DMS79 (cell line): ENCODE measurements at regions not wholly inside any gene's neighbourhood (a gene's known extent, or its start where the extent isn't known, plus 50 kb on each side); places are given as distances from the start of the nearest gene placed in this dataset.
"Not testable (repeated sequence)": the region's sequence is repeated elsewhere in the genome, so short reads cannot be mapped to it uniquely, and the experiment has no call there.

ENCODE experiments used
- DNase-seq: peaks from one replicate; lab custom pipeline; 2025; lab: John Stamatoyannopoulos, UW

DNA sequence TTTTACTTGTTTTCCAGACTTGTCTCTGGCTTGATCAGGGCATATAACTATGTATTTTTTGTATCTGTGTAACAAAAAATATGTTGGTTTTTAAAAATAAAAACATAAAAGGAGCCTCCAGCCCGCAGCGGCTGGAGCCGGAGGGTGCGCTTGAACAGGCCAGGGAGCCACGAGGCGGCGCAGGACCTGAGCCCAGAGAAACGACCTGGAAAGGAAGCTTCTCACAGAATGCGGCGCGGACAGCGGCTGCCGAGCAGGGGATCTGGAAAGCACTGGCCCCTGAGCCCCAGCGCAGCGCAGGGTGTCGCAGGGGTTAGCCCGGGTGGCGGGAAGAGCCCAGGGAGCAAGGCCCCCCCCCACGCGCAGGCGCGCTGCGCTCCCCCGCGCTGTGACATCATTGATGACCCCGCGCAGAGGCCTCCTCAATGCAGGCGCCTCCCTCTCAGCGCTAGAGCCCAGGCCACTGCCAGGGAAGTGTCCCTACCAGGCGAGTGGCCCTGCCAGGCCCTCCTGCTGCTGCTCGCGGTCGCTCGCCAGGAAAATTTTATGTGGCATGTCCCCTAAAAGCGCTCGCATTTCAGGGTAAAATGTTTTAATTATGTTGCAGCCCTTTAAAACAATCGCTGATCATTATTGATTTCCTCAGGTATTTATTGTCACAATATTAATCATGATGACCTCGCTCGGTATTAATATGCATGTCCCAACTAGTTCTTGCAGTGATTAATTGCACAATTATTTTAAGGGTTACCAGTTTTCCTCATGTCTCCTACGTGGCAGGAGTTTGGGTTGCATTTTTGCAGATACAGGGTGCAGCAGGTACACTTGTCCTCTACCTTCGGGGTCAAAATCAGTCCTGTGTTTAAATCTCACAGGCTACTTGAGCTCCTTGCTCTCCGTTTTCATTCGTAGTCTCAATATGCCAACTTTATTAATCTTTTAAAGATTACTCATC lies 134.2 kb downstream of the USP22 start:
- peak; percentile 48 for DNase-seq

DNA sequence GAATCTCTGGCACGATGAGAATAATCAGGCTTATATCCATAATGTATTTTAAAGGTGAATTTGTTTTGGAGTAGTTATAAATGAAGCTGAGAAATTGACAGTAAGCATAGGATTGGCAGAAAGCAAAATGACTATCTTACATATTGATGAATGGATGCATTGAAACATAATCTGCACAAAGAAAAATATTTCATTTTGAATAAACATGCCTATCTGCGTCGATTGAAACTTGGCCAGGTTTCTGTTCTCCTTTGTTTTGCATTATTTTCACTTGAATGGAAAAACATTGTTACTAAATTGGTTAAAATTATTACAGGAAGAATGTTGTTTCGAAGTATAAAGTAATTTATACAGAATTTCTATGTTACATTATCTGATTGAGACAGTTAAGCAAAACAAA lies 128.2 kb downstream of the USP22 start:
- no peak for DNase-seq

DNA sequence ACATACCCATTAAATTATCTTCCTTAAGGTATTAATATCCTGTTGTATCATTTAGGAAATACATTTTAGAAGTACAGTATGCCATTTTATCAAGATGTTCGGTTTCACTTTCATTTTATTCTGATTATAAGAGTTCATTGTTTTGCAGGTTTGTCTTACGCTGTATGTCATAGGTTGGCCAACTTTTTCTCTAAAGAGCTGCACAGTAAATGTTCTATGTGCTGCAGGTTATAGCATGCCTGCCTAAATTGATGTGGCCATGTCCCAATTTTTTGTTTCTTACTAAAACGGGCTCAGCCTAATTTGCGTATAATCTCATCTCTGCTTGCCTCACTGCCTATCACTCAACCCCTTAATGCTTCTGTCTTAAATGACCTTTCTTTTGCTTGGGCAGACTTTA lies 126.4 kb downstream of the USP22 start:
- no peak for DNase-seq

DNA sequence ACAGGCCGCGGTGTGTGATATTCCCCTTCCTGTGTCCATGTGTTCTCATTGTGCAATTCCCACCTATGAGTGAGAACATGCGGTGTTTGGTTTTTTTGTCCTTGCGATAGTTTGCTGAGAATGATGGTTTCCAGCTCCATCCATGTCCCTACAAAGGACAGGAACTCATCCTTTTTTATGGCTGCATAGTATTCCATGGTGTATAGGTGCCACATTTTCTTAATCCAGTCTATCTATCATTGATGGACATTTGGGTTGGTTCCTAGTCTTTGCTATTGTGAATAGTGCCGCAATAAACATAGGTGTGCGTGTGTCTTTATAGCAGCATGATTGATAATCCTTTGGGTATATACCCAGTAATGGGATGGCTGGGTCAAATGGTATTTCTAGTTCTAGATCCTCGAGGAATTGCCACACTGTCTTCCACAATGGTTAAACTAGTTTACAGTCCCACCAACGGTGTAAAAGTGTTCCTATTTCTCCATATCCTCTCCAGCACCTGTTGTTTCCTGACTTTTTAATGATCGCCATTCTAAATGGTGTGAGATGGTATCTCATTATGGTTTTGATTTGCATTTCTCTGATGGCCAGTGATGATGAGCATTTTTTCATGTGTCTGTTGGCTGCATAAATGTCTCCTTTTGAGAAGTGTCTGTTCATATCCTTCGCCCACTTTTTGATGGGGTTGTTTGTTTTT lies 125.1 kb downstream of the USP22 start:
- not testable (repeated sequence) for DNase-seq

DNA sequence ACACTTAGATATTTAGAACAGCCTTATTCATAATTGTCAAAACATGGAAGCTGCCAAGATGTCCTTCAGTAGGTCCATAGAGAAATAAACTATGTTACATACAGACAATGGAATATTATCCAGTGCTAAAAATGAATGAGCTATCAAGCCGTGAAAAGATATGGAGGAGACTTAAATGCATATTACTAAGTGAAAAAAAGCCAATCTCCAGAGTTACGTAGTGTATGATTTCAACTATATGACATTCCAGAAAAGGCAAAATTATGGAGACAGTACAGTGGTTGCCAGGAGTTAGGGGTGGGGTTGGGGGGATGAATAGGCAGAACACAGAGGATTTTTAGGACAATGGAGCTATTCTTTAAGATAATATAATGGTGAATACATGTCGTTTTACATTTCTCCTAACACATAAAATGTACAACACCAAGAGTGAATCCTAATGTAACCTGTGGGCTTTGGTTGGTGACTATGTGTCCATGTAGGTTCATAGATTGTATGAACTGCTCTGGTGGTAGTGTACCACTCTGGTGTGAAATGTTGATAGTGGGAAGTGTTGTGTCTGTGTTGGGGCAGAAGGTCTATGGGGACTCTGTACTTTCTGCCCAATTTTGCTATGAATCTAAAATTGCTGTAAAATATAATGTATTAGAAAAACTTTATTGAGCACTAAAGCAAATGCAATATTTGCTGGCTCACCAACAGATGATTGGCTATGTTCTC lies 122.6 kb downstream of the USP22 start:
- DNase-seq = no peak

DNA sequence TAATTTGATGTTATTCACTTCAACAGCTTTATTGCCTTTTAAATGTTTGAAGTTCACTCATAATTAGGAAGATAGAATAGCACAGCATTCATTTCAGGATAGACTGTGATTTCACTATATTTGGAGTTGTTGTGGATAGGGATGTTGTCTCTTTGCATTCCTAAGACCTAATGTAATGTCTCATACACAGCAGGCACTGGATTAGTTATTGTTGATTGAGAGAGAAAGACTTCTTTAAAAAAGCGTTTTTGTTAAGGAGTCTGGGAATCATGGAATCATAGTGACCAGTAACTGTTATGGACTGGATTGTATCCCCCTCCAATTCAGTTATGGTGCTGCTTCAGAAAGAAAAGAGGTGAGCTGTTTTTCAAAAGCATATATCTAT lies 122.0 kb downstream of the USP22 start:
- no peak for DNase-seq

DNA sequence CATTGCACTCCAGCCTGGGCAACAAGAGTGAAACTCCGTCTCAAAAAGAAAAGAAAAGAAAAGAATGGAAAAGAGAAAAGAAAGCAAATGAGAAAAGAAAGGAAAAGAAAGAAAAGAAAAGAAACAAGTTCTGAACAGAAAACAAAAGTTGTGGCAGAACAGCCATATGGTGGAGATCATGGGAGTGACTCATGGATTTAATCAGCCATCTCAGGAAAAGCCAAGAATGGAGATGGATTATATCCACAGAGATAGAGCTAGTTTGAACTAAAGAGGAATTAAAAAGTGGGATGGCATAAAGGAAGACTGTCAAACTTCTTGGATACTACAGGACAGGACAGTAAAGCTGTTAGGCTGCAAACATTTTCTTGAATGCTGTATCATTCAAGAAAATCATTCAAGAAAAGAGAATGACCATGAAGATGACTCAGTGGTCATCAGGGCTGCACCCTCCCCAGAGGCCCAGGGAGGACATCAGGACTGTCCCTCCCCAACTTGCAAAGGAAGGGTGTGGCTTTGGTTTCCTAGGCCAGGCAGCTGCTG lies 120.6 kb downstream of the USP22 start:
- DNase-seq = no peak

DNA sequence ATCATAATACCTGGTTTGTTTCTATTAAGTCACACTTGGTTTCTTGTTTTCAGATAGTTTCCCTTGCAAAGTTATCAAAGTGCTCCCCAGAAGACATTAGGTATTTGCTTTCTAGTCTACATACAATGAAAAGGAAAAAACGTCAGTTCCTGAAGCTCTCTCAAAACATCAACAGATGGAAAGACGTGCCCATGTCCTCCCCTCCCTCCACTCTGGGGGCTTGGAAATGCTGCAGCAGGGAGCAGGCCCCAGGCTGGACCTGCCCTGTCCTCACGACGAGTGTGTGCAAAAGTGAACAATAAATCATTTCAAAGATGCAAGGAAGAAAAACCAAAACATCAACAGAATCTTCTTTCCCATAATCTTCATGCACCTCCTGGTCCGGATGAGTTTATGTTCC lies 118.5 kb downstream of the USP22 start:
- DNase-seq = no peak

DNA sequence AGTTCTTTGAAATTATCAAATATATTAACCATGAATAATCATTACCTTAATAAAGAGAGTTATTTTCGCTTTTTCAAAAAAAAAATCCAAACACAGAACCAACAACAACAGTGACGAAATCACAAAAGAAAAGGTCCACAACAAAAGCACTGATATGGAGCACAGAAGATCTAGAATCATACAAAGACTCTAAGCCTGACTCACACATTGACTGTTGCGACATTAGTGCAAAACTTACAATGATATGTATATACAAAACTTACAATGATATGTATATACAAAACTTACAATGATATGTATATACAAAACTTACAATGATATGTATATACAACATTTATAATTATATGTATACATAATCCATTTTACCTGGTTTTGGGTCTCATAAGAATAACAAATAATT lies 117.7 kb downstream of the USP22 start:
- DNase-seq = no peak

DNA sequence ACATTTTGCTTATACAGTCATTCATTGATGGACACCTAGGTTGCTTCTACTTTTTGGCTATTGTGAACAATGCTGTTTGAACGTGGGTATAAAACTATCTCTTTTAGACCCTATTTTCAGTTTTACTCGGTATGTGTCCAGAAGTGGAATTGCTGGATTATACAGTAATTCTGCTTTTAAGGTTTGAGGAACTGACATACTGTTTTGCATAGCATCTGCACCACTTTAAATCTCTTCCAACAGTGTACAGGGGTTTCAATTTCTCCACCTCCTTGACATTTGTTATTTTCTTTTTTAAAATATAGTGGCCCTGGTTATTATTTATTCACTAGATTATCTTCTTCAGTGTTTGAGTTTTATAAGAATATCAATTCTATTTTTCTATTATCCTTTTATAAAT lies 116.9 kb downstream of the USP22 start:
- no peak for DNase-seq

DNA sequence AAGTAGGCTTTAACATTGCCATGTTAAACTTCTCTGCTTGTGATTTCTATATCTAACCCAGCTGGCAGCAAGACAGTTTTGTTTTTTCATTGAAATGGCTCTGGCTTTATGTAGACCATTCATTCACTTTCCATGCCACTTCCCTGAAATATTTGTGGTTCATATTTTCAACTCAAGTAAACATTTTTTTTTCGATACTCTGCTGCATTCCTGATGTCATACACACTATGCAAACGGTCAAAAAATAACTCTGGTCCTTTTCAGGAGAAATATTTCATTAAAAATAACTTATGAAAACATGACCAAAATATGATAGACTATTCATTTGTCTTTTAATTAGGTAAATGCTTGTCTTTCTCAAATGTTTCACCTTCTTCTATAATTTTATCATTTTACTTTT lies 116.3 kb downstream of the USP22 start:
- DNase-seq = no peak

DNA sequence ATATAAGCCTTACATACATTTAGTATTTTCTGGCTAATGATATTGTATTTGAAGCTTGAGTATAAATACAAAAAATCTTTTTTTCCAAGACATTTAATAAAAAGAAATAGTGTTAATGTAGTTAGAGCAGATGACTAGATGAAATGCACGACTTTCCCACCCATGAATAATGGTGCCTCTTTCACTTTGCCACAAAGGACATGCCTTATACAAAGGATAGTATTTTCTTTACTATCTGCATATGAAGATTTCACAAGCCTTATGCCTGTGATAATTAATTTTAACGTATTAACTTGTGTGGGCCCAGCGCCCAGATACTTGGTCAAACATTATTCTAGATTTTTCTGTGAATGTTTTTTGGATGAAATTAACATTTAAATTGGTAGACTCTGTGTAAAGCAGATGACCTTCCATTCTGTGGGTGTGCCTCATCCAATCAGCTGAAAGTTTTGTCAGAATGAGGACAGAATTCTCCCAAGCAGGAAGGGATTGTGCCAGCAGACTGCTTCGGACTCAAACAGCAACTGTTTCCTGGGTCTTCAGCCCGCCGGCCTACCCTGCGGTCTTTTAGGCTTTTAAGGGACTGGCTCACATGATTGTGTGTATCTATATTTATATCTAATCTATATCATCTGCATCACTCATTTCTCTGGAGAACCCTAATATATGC lies 115.4 kb downstream of the USP22 start:
- DNase-seq = no peak

DNA sequence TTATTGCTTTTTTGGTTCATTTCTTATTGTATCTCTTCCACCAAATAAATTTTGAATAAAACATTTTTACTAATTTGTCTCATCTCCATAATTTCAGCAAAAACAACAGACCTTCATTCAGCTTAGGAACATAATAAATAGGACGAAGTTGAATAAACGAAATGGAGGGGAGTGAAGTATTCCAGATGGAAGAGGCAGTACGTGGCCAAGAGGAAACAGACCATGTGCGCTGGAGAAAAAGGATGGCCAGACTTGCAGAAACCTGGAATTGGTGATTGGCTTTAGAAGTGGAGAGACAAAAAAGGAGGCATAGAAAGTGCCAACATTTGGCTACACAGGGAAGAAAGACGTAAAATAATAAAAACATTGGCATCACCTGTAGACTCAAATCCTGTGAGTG lies 113.5 kb downstream of the USP22 start:
- no peak for DNase-seq

DNA sequence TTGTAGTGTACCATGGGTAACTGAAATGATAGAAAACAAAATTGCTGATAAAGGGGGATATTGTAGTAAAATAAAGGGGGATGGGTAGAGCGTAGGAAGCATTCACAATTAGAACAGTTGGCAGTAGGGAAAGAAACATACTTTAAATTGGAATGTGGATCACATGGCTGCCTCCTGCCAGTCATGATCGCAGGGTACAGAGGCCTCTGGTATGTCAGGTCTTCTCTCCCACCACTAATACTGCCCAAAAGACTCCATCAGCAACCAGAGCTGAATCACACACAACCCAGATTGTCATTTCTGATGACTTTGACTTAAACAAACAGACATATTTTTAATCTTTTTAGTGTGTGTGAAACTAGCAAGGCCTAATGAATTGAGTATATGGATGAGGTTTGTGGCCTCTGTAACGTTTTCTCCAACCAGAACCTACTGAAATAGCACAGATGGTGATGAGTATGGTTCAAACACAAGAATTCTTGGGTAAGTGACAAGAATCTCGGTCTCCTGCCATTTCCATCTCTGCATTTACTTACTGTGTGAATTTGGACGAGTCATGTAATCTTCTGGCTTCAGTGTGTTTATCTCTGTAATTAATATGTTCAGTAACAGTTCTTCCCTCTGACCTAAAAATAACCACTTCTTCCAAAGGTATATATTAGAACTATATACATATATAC lies 112.6 kb downstream of the USP22 start:
- no peak for DNase-seq

DNA sequence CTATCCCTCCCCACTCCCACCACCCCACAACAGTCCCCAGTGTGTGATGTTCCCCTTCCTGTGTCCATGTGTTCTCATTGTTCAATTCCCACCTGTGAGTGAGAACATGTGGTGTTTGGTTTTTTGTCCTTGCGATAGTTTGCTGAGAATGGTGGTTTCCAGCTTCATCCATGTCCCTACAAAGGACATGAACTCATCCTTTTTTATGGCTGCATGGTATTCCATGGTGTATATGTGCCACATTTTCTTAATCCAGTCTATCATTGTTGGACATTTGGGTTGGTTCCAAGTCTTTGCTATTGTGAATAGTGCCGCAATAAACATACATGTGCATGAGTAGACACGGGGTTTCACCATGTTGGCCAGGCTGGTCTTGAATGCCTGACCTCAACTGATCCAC lies 109.8 kb downstream of the USP22 start:
- DNase-seq = not testable (repeated sequence)

DNA sequence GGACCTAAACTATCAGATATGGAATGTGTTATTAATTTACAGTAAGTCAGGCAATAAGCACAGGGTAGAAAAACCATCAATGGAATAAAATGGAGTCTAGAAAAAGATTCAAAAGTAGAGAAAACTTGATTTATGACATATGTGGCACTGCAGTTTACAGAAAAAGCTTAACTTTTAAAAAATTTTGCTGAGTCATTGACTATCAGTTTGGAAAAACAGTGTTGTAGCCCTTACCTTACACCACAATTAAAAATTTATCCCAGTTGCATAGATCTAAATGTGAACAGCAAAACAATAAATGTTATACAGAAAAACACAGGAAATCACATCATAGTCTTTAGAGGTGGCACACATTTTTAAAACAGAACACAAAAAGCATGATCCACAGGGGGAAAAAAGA lies 108.5 kb downstream of the USP22 start:
- DNase-seq = no peak

DNA sequence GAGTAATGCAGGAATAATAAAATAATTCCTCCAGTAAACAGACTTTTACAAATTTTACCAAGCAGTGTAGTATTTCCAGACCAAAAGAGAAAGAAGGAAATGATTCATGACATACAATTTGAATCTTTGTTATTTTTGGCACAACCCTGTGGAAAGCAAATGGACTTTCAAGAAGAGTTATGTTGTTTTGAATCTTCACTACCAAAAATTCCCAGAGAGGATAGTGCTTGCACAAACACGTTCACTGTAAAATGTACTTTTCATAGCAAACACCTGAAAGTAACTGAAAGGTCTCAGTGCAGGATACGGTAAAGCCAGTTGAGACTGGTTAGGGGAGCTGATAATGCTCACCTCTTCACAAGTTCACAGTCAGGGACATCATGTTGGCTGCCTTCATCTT lies 107.1 kb downstream of the USP22 start:
- DNase-seq = no peak

DNA sequence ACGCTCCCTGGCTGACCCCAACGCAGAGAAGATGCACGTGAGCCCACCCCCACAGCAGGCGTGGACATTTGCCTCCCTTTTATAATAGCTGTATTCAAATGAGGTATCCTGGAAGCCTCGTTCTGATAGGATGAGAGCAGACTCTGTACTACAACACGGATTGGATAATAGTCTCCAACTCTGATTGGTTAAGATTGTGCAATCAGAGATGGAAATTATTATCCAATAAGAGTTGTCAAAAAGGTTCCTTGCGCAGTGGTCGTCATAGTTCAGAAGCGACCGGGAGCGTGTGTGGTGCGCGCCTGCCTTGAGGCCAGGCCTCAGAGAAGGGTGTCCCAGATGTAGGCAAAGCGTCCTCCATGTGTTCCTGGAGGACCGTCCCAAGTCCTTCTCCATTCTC lies 104.6 kb downstream of the USP22 start:
- DNase-seq = no peak

DNA sequence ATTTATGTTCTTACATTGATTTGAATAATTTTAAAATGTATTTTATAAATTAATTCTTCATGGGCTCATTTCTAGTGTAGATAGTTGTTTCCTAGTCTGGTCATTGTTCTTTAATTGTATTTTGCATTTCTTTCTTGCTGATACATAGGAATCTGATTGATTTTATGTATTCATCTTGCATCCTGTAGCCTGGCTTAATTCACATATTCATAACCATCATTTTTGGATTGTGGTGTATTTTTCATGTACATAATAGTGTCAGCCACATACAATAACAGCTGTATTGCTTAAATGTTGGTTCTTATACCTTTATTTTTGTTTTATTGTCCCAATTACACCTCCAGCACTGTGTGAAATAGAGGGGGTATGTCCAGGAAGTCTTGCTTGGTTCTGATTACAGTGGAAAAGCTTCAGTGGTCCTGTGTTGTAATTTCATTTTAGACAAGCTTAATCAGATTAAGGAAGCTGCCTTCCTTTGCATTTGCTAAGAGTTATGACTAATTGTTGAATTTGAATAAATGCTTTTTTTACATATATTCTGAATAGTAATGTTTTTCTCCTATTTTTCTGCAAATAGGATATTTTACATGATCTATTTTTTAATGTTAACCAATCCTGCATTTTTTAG lies 103.7 kb downstream of the USP22 start:
- DNase-seq = no peak

DNA sequence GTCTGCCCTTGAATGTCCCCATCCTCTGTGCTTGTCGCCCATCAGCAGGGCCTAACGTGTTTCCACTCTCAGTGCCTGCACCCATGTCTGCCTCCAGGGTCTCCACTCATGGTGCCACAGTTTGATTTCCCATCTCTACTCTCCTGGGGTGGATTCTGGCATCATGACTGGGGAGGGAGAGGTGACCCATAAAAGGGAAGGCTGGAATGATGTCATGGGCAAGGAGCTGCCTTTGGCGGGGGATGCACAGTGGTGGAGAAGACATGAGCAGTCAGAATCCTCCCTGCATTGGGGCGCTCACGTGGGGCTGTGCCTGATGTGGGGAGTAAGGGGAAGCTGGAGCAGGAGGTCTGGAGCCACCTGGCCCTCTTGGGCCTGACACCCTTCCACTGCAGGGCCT lies 100.9 kb downstream of the USP22 start:
- DNase-seq = no peak
